GM12892 (cell line): ENCODE measurements at regions not wholly inside any gene's neighbourhood (a gene's known extent, or its start where the extent isn't known, plus 50 kb on each side); places are given as distances from the start of the nearest gene placed in this dataset.

ENCODE experiments used
- POLR2A ChIP-seq: IDR thresholded peaks from 2 replicates; pipeline ENCODE4 v1.6.1; 2011; ENCODE audit warnings: low read depth, low read length, control low read depth
- POLR2AphosphoS5 ChIP-seq: IDR thresholded peaks from 2 replicates; pipeline ENCODE4 v1.6.1; 2011; ENCODE audit warnings: low read depth, low read length, control low read depth
- TAF1 ChIP-seq: IDR thresholded peaks from 2 replicates; pipeline ENCODE4 v1.6.1; 2011; ENCODE audit warnings: low read depth, mild to moderate bottlenecking, control low read depth, low read length, borderline replicate concordance

DNA sequence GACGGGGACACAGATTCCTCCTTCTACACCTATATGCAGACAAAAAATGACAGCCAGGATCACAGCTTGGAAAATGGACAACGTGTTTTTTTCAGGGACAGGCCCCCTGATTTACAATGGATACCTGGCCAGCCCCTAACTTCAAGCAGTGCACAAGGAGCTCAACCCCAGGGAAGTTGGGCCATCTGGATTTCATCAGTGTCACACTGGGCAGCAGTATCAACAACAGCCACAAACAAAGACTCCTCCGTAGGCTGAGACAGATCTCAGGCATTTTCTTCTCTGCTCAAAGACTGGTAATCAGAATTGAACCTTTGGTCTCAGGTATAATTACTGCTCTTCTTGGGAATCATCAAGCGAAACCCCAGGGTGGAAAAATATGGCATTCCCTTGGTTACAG, 374.0 kb downstream of the ZNF608 start:
- TF ChIP-seq POLR2A (no peak), POLR2AphosphoS5 (no peak), TAF1 (no peak)
